ENCODE measurements at regions not wholly inside any gene's neighbourhood (a gene's known extent, or its start where the extent isn't known, plus 50 kb on each side); places are given as distances from the start of the nearest gene placed in this dataset.

DNA sequence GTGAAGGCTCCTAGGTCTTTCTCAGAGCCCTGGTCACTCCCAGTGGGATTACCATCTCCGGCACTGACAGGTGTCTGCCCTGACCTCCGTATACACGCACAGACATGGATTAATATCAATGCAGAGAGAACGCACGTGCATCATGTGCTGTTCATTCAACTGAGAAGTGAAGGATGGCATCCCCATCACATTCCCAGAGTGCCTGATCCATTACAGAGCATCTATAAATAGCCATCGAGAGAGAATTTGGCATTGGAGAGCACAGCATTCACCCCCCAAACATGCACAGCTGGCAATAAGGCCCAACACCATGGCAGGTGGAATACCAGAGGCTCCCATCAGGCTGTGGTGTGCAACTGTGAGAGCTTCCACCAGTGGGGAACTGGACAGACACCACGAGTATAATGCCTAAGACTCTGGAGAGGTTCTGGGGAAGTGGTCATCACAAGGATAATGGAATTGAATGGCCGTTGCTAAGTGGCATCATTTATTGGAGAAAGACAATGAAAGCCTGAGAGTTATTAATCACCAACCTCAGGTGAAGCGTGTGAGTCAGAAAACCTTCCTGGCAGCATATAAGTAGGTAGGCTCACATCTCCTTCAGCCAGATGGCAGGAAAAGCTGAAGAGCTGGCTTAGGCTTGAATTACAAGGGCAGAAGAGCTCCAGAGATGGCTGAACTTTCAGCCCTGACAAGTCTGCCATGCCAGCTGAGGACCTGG is 244.5 kb upstream of the ID2 start:
- DNase-seq (ENCODE audit: low read depth): no peak
- TF ChIP-seq, protein P1, sequence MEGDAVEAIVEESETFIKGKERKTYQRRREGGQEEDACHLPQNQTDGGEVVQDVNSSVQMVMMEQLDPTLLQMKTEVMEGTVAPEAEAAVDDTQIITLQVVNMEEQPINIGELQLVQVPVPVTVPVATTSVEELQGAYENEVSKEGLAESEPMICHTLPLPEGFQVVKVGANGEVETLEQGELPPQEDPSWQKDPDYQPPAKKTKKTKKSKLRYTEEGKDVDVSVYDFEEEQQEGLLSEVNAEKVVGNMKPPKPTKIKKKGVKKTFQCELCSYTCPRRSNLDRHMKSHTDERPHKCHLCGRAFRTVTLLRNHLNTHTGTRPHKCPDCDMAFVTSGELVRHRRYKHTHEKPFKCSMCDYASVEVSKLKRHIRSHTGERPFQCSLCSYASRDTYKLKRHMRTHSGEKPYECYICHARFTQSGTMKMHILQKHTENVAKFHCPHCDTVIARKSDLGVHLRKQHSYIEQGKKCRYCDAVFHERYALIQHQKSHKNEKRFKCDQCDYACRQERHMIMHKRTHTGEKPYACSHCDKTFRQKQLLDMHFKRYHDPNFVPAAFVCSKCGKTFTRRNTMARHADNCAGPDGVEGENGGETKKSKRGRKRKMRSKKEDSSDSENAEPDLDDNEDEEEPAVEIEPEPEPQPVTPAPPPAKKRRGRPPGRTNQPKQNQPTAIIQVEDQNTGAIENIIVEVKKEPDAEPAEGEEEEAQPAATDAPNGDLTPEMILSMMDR (IDR thresholded peaks at IDR 0.05; ENCODE audit: low read length, missing control alignments): no peak
- H3K4me3 ChIP-seq (replicated peaks; ENCODE audit: low read depth, low read length): no peak overlapping the region

DNA sequence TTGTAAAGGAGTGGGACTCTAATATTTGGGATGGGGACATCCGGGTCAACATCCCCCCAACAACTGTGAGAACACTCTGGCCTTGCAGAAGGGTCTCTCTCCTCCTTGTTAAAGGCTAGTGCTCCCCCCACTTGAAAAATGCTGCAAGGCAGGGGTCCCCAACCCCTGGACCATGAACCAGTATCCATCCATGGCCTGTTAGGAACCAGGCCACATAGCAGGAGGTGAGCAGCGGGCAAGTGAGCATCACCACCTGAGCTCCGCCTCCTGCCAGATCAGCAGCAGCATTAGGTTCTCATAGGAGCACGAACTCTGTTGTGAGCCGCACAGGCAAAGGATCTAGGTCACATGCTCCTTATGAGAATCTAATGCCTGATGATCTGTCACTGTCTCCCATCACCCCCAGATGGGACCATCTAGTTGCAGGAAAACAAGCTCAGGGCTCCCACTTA is 243.9 kb upstream of the ID2 start:
- no peak overlapping the region for H3K4me3 ChIP-seq (replicated peaks; ENCODE audit: low read depth, low read length)
- DNase-seq (ENCODE audit: low read depth): no peak
- TF ChIP-seq, protein P1 (IDR thresholded peaks at IDR 0.05; ENCODE audit: low read length, missing control alignments): no peak

DNA sequence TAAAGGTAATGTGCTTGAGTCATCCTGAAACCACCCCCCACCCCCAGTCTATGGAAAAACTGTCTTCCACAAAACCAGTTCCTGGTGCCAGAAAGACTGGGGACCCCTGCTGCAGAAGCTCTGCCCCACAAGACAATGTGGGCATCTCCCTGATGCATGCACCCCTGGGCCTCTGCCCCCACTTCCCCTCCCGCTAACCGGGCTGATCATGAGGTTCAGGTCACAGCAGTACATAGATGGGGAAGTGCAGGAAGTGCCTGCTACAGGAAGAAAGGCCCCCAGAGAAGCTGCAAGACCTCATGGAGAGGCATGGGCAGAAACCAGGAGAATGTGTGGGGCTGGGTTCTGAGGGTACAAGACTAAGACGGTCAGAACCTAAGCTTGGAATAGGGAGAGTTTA is 243.4 kb upstream of the ID2 start:
- no peak for DNase-seq (ENCODE audit: low read depth)
- TF ChIP-seq, protein P1 (IDR thresholded peaks at IDR 0.05; ENCODE audit: low read length, missing control alignments): no peak

DNA sequence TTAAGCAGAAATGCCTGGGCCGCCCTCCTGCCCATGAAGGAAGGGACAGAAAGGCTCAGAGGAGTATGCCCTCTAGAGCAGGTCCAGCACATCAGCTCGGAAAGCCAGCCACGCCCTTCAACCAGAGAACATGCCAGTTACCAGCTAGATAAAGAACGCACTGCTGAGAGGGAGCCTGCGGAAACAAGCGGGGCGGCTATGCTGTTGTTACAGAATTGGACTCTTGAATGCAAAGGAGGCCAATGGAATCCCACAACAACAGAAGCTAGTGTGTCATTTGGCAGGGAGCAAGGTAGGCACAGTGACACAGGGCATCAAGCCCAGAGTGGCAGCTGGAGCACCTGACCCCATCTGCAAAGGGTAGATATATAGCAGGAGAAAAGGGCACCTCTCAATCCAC is 242.9 kb upstream of the ID2 start:
- TF ChIP-seq, protein P1 (IDR thresholded peaks at IDR 0.05; ENCODE audit: low read length, missing control alignments): no peak
- no peak for DNase-seq (ENCODE audit: low read depth)
- no peak overlapping the region for H3K4me3 ChIP-seq (replicated peaks; ENCODE audit: low read depth, low read length)

More for the DNA sequence above, 243.4 kb upstream of the ID2 start:
- H3K4me3 ChIP-seq (replicated peaks; ENCODE audit: low read depth, low read length): no peak overlapping the region

DNA sequence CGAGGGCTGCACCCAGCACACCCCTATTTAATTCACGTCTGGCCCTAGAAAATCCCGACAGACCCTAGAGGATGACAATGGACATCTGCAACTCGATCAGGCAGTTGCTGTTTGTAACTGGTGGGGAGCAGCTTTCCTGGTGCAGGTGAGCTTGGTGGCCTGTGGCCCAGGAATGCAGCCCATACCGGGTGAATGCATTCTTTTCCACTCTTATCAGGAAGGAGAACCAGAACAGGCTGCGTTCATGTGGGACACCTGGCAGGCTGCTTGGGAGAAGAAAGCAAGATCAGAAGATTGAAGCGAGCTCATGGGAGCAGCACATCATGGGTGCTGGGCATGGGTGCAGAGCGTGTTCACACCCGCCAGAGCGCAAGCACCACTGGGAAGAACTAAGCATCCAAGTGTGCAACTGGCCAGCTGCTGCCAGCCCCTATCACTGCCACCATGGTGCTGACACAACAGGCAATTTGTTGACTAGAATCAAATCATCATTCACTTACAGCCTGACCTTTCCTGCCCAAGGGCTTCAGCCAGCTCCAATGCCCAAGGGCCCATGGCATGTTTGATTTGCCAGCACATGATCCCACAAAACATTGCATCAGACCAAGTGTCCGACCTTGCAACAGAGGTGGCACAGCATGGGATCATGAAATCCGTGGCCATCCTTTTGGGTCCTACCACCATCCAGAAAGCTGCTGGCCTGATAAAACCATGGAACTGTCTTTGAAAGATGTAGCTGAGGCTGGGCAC is 241.7 kb upstream of the ID2 start:
- no peak for DNase-seq (ENCODE audit: low read depth)
- no peak overlapping the region for H3K4me3 ChIP-seq (replicated peaks; ENCODE audit: low read depth, low read length)
- TF ChIP-seq, protein P1 (IDR thresholded peaks at IDR 0.05; ENCODE audit: low read length, missing control alignments): no peak

DNA sequence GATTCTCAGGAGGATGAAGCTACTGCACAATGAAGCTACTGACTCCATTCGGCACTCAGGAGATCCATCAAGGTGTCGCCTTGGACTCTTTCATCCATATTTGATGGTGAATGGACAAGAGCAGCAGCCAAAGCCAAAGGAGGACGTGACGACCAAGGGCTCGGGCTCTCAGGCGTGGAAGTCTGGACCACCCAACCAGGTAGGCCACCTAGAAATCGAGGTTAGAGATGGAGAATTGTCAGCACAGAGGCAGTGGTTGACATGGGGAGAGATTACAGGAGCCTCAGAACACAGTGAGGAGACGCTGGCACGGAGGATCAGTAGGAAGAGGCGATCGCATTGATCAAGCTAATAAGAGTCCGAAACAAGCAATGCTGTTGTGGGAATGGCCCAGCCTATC is 240.5 kb upstream of the ID2 start:
- DNase-seq (ENCODE audit: low read depth): no peak
- H3K4me3 ChIP-seq (replicated peaks; ENCODE audit: low read depth, low read length): no peak overlapping the region

More for the DNA sequence above, 240.5 kb upstream of the ID2 start:
- TF ChIP-seq, protein P1 (IDR thresholded peaks at IDR 0.05; ENCODE audit: low read length, missing control alignments): no peak

Data from fibroblast of pulmonary artery (primary cell).